ENCODE measurements at regions not wholly inside any gene's neighbourhood (a gene's known extent, or its start where the extent isn't known, plus 50 kb on each side); places are given as distances from the start of the nearest gene placed in this dataset.
"Not testable (repeated sequence)": the region's sequence is repeated elsewhere in the genome, so short reads cannot be mapped to it uniquely, and the experiment has no call there.

- DNase-seq (ENCODE audit: low spot score): no peak
- no peak overlapping the region for H3K27ac Mint-ChIP-seq
- H3K27me3 Mint-ChIP-seq (ENCODE audit: low read depth): peaks cover 1% of the 10 kb centered on the region
- H3K9me3 Mint-ChIP-seq: no peaks in the 10 kb centered on the region
- H3K4me3 Mint-ChIP-seq (ENCODE audit: low read depth): no peak overlapping the region
- H3K4me1 Mint-ChIP-seq (ENCODE audit: low read depth): no peaks in the 10 kb centered on the region
- H3K36me3 Mint-ChIP-seq (ENCODE audit: low read depth): no peaks in the 10 kb centered on the region
- intact Hi-C loops (cut with micrococcal nuclease): no loop called here
These were observed 90.1 kb upstream of the SIM2 start for GRCh38 chr21:36608897-36609225.

- H3K36me3 Mint-ChIP-seq (ENCODE audit: low read depth): no peaks in the 10 kb centered on the region
- no peak overlapping the region for H3K4me3 Mint-ChIP-seq (ENCODE audit: low read depth)
- H3K27me3 Mint-ChIP-seq (ENCODE audit: low read depth): peaks cover 1% of the 10 kb centered on the region
- intact Hi-C loops (cut with micrococcal nuclease): no loop called here
- no peaks in the 10 kb centered on the region for H3K4me1 Mint-ChIP-seq (ENCODE audit: low read depth)
- H3K9me3 Mint-ChIP-seq: no peaks in the 10 kb centered on the region
- DNase-seq (ENCODE audit: low spot score): no peak
- no peak overlapping the region for H3K27ac Mint-ChIP-seq
These were observed 89.3 kb upstream of the SIM2 start for GRCh38 chr21:36609654-36610053.

DNA sequence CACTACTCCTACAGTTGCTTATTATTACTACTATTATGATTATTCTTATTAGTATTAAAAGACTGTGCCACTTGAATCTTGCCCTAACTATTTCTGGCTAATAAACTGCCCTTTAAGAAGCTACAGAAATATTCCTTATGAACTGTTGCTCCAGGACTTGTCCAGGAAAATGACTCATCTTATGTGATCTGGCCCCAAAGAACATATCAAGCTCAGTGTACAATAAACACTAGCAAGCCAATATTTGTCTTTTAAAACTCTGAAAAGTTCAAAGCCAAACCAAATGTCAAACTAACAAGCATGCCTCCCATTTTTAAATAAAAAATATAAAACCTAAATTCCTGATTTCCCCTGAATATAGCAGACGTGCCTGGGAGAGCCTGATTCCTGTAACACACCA lies 88.7 kb upstream of the SIM2 start:
- Mint-ChIP-seq H3K4me1 (ENCODE audit: low read depth) (no peaks in the 10 kb centered on the region), H3K36me3 (ENCODE audit: low read depth) (no peaks in the 10 kb centered on the region), H3K27me3 (ENCODE audit: low read depth) (peaks cover 1% of the 10 kb centered on the region), H3K27ac (no peak overlapping the region), H3K4me3 (ENCODE audit: low read depth) (no peak overlapping the region), H3K9me3 (no peaks in the 10 kb centered on the region)
- intact Hi-C loops (cut with micrococcal nuclease): no loop called here
- no peak for DNase-seq (ENCODE audit: low spot score)

DNA sequence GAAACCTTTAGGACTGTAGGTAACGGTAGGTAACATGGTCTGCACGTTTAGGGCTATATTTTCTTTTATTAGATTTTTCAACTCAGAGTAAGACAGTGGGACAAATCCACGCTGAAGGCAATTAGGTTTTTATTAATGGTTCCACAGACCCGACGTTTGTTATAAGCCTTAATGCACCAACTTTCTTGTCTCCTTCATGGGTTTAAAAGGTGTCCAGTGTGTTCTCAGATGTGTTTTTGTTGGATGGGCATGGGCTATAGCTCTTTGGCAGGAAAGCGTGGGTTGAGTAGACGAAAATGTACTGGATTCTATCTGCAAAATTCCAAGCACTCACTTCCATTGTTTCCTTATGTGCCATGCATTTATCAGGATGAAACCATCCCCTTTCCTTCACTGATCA lies 88.0 kb upstream of the SIM2 start:
- Mint-ChIP-seq H3K27ac (no peak overlapping the region), H3K27me3 (ENCODE audit: low read depth) (peaks cover 1% of the 10 kb centered on the region), H3K4me3 (ENCODE audit: low read depth) (no peak overlapping the region)

DNA sequence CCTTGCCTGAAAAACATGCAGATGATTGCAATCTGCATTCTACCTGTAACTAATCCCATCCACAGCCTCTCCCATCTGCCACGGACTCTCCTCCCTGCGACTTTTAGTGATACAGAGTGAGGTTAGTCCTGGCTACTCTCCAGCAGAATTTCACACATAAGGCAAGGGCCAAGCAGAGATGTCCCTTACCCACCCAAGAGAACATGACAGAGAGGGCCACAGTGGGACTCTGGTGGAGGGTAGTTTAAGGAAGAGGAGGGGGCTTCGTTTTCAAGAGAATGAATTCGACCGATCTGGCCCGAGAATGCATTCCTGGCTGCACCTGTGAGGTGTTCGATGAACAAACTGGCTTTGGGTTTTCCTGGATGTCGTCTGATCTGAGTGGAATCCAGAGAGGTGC lies 87.5 kb upstream of the SIM2 start:
- H3K4me3 Mint-ChIP-seq (ENCODE audit: low read depth): no peak overlapping the region
- H3K9me3 Mint-ChIP-seq: peaks cover 4% of the 10 kb centered on the region
- intact Hi-C loops (cut with micrococcal nuclease): no loop called here

More for the DNA sequence above, 88.0 kb upstream of the SIM2 start:
- intact Hi-C loops (cut with micrococcal nuclease): no loop called here
- Mint-ChIP-seq H3K9me3 (peaks cover 4% of the 10 kb centered on the region), H3K4me1 (ENCODE audit: low read depth) (no peaks in the 10 kb centered on the region), H3K36me3 (ENCODE audit: low read depth) (no peaks in the 10 kb centered on the region)
- no peak for DNase-seq (ENCODE audit: low spot score)

DNA sequence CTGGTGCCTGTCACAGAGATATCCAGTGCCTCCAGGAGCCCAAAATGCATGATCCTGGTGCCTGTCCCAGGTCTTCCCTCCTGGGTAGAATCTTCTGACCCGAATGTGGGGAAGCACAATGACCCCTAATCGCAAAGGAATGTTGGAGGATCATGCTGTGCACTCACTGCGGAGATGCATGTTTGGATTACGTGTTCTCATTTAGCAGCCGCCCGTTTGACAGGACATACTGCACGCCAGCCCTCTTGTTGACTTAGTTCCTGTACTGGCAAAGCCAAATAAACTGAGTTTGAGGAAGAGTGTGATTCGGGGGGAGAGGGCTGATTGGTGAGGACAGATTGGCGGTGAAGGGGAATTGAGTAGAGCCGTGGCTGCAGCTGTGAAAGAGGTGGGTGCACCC lies 85.9 kb upstream of the SIM2 start:
- no peak for DNase-seq (ENCODE audit: low spot score)
- no peaks in the 10 kb centered on the region for H3K36me3 Mint-ChIP-seq (ENCODE audit: low read depth)
- H3K9me3 Mint-ChIP-seq: peaks cover 9% of the 10 kb centered on the region
- no peak overlapping the region for H3K4me3 Mint-ChIP-seq (ENCODE audit: low read depth)
- no peak overlapping the region for H3K27ac Mint-ChIP-seq
- intact Hi-C loops (cut with micrococcal nuclease): no loop called here
- H3K4me1 Mint-ChIP-seq (ENCODE audit: low read depth): no peaks in the 10 kb centered on the region
- peaks cover 4% of the 10 kb centered on the region for H3K27me3 Mint-ChIP-seq (ENCODE audit: low read depth)

More for the DNA sequence above, 87.5 kb upstream of the SIM2 start:
- Mint-ChIP-seq H3K4me1 (ENCODE audit: low read depth) (no peaks in the 10 kb centered on the region), H3K27ac (no peak overlapping the region), H3K36me3 (ENCODE audit: low read depth) (no peaks in the 10 kb centered on the region), H3K27me3 (ENCODE audit: low read depth) (peaks cover 1% of the 10 kb centered on the region)
- no peak for DNase-seq (ENCODE audit: low spot score)

GRCh38 chr21:36613554-36613953 lies 85.4 kb upstream of the SIM2 start:
- Mint-ChIP-seq H3K4me3 (ENCODE audit: low read depth) (no peak overlapping the region), H3K36me3 (ENCODE audit: low read depth) (no peaks in the 10 kb centered on the region), H3K27me3 (ENCODE audit: low read depth) (peaks cover 4% of the 10 kb centered on the region), H3K27ac (no peak overlapping the region), H3K9me3 (peaks cover 9% of the 10 kb centered on the region), H3K4me1 (ENCODE audit: low read depth) (no peaks in the 10 kb centered on the region)
- intact Hi-C loops (cut with micrococcal nuclease): no loop called here
- no peak for DNase-seq (ENCODE audit: low spot score)

- H3K9me3 Mint-ChIP-seq: peaks cover 9% of the 10 kb centered on the region
- intact Hi-C loops (cut with micrococcal nuclease): no loop called here
- no peak overlapping the region for H3K4me3 Mint-ChIP-seq (ENCODE audit: low read depth)
- no peaks in the 10 kb centered on the region for H3K4me1 Mint-ChIP-seq (ENCODE audit: low read depth)
- no peaks in the 10 kb centered on the region for H3K36me3 Mint-ChIP-seq (ENCODE audit: low read depth)
- no peak for DNase-seq (ENCODE audit: low spot score)
- H3K27me3 Mint-ChIP-seq (ENCODE audit: low read depth): peaks cover 3% of the 10 kb centered on the region
- H3K27ac Mint-ChIP-seq: no peak overlapping the region
These were observed 83.5 kb upstream of the SIM2 start for GRCh38 chr21:36615274-36615964.

GRCh38 chr21:36616773-36617172 lies 82.1 kb upstream of the SIM2 start:
- H3K4me1 Mint-ChIP-seq (ENCODE audit: low read depth); DNase-seq (ENCODE audit: low spot score); intact Hi-C loops (cut with micrococcal nuclease); H3K9me3 Mint-ChIP-seq; H3K4me3 Mint-ChIP-seq (ENCODE audit: low read depth); H3K27ac Mint-ChIP-seq; H3K27me3 Mint-ChIP-seq (ENCODE audit: low read depth); H3K36me3 Mint-ChIP-seq (ENCODE audit: low read depth): not testable (repeated sequence)

GRCh38 chr21:36621794-36622193 lies 77.1 kb upstream of the SIM2 start:
- DNase-seq (ENCODE audit: low spot score); H3K36me3 Mint-ChIP-seq (ENCODE audit: low read depth); intact Hi-C loops (cut with micrococcal nuclease); H3K4me1 Mint-ChIP-seq (ENCODE audit: low read depth); H3K27ac Mint-ChIP-seq; H3K27me3 Mint-ChIP-seq (ENCODE audit: low read depth); H3K4me3 Mint-ChIP-seq (ENCODE audit: low read depth): not testable (repeated sequence)
- peaks cover 15% of the 10 kb centered on the region for H3K9me3 Mint-ChIP-seq

GRCh38 chr21:36624105-36624504 lies 74.8 kb upstream of the SIM2 start:
- Mint-ChIP-seq H3K27ac (no peak overlapping the region), H3K36me3 (ENCODE audit: low read depth) (no peaks in the 10 kb centered on the region), H3K4me1 (ENCODE audit: low read depth) (no peaks in the 10 kb centered on the region), H3K27me3 (ENCODE audit: low read depth) (no peaks in the 10 kb centered on the region), H3K9me3 (peaks cover 11% of the 10 kb centered on the region), H3K4me3 (ENCODE audit: low read depth) (no peak overlapping the region)
- DNase-seq (ENCODE audit: low spot score): no peak
- intact Hi-C loops (cut with micrococcal nuclease): no loop called here

- Mint-ChIP-seq H3K27me3 (ENCODE audit: low read depth) (no peaks in the 10 kb centered on the region), H3K36me3 (ENCODE audit: low read depth) (no peaks in the 10 kb centered on the region), H3K4me3 (ENCODE audit: low read depth) (no peak overlapping the region), H3K4me1 (ENCODE audit: low read depth) (no peaks in the 10 kb centered on the region), H3K27ac (no peak overlapping the region), H3K9me3 (peaks cover 11% of the 10 kb centered on the region)
- DNase-seq (ENCODE audit: low spot score): no peak
- intact Hi-C loops (cut with micrococcal nuclease): no loop called here
These were observed 72.1 kb upstream of the SIM2 start for GRCh38 chr21:36626791-36627190.

DNA sequence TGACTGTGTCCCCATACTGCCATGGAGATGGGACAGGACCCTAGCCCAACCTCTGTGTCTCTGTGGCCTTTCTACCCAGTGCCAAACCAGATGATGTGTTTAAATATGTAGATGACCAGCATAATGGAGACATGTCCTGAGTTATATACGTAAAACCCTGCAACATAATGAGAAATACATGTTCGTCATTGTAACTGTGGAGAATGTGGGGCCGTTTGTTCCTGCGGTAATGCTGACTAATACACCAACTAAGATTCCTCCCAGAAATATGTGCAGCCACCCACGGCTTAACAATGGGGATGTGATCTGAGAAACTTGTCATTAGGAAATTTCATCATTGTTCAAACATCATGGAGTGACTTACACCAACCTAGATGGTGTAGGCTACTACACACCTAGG lies 71.7 kb upstream of the SIM2 start:
- DNase-seq (ENCODE audit: low spot score): no peak
- Mint-ChIP-seq H3K9me3 (peaks cover 11% of the 10 kb centered on the region), H3K27ac (no peak overlapping the region), H3K4me1 (ENCODE audit: low read depth) (no peaks in the 10 kb centered on the region), H3K27me3 (ENCODE audit: low read depth) (no peaks in the 10 kb centered on the region), H3K4me3 (ENCODE audit: low read depth) (no peak overlapping the region), H3K36me3 (ENCODE audit: low read depth) (no peaks in the 10 kb centered on the region)
- intact Hi-C loops (cut with micrococcal nuclease): no loop called here

DNA sequence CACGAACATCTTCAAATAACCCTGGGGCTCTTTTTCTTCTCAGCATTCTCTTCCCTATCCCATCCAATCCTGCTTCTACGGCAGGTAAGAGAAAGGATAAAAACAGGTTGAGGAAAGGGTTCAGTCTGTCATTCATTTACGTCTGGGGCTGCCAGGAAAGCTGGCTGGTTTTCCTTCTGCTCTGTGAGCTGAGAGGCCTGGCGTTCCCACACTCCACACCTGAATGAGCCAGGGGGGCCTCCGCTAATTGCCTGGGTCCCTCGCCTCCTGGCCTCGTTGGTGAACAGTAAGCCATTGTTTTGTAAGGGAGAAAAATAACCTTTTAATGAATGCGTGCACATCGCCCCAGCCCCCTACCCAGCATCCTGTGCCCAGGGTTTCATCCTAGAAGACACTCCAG lies 70.8 kb upstream of the SIM2 start:
- no peak overlapping the region for H3K4me3 Mint-ChIP-seq (ENCODE audit: low read depth)
- peaks cover 11% of the 10 kb centered on the region for H3K9me3 Mint-ChIP-seq
- DNase-seq (ENCODE audit: low spot score): no peak
- no peak overlapping the region for H3K27ac Mint-ChIP-seq
- H3K36me3 Mint-ChIP-seq (ENCODE audit: low read depth): no peaks in the 10 kb centered on the region
- intact Hi-C loops (cut with micrococcal nuclease): no loop called here
- H3K27me3 Mint-ChIP-seq (ENCODE audit: low read depth): no peaks in the 10 kb centered on the region
- H3K4me1 Mint-ChIP-seq (ENCODE audit: low read depth): no peaks in the 10 kb centered on the region

Measured in activated T-helper 2 cell treated with anti-CD3 and anti-CD28 coated beads, Interferon-gamma antibody, Interleukin-2, Interleukin-4, amounts not matched to agents 10 μg/mL and 5 μg/mL and 100 μg/mL, durations not matched to agents 14 hours and 24 hours and 36 hours (primary cell).